IMR-90 (cell line): ENCODE measurements at regions not wholly inside any gene's neighbourhood (a gene's known extent, or its start where the extent isn't known, plus 50 kb on each side); places are given as distances from the start of the nearest gene placed in this dataset.

Experiments used
- ATAC-seq: fragments of 200-7000 bp; cut with Tn5 transposase; 2 replicates; pipeline ENCODE4 v1.9.1; 2020; ENCODE audit warnings: low read depth, mild to moderate bottlenecking, moderate library complexity
- BruUV-seq: library from RNA; stranded (reverse); fragments of 400-500 nt; replicated peaks from 2 replicates; lab custom pipeline; 2021; lab: Mats Ljungman, UMichigan
- CTCF ChIA-PET: fragments of 300-600 bp; formaldehyde crosslinking; extraction: SDS; loops from one replicate; lab custom pipeline; 2021; ENCODE audit warnings: antibody characterized with exemption; lab: Yijun Ruan, JAX
- POLR2A ChIA-PET: fragments of 300-600 bp; sonication (Branson Sonifier 250); formaldehyde crosslinking; loops from one replicate; lab custom pipeline; 2022; ENCODE audit warnings: antibody characterized with exemption; ENCODE audit not compliant: unreplicated experiment; lab: Charles Lee
- DNase-seq: peaks from one replicate; pipeline ENCODE4 v3.0.0; 2013
- H2AFZ ChIP-seq: replicated peaks from 2 replicates; pipeline ENCODE3; 2013; ENCODE audit warnings: low read length, mild to moderate bottlenecking; ENCODE audit not compliant: poor library complexity
- H2AK5ac ChIP-seq: 2 replicates; pipeline ENCODE4 v1.6.1; 2013; ENCODE audit warnings: low read depth, low read length, inconsistent platforms
- H2AK9ac ChIP-seq: replicated peaks from 2 replicates; pipeline ENCODE3; 2013; ENCODE audit warnings: mild to moderate bottlenecking, low read depth, low read length, moderate library complexity; ENCODE audit not compliant: poor library complexity
- H2BK120ac ChIP-seq: 2 replicates; pipeline ENCODE4 v1.6.1; 2013; ENCODE audit warnings: low read depth, low read length, inconsistent platforms
- H2BK15ac ChIP-seq: 3 replicates; pipeline ENCODE4 v1.6.1; 2013; ENCODE audit warnings: low read depth, low read length, inconsistent platforms
- H2BK20ac ChIP-seq: 2 replicates; pipeline ENCODE4 v1.6.1; 2013; ENCODE audit warnings: low read depth, mild to moderate bottlenecking, inconsistent platforms, low read length, moderate library complexity
- H2BK5ac ChIP-seq: 2 replicates; pipeline ENCODE4 v1.6.1; 2013; ENCODE audit warnings: mild to moderate bottlenecking, low read depth, low read length, inconsistent platforms; ENCODE audit not compliant: poor library complexity, severe bottlenecking
- H3K14ac ChIP-seq: replicated peaks from 2 replicates; pipeline ENCODE4 v1.6.1; 2013; ENCODE audit warnings: low read depth, low read length, inconsistent platforms
- H3K18ac ChIP-seq: 2 replicates; pipeline ENCODE4 v1.6.1; 2013; ENCODE audit warnings: low read depth, low read length, control low read depth
- H3K23ac ChIP-seq: 2 replicates; pipeline ENCODE4 v1.6.1; 2013; ENCODE audit warnings: low read depth, low read length, inconsistent platforms
- H3K27ac ChIP-seq: 2 replicates; pipeline ENCODE4 v1.5.1; 2013; ENCODE audit warnings: mild to moderate bottlenecking, control low read depth, low read length; ENCODE audit not compliant: insufficient read depth
- H3K27me3 ChIP-seq: 2 replicates; pipeline ENCODE4 v1.6.1; 2013; ENCODE audit warnings: low read length; ENCODE audit not compliant: control insufficient read depth, insufficient read depth
- H3K36me3 ChIP-seq: 2 replicates; pipeline ENCODE4 v1.6.1; 2013; ENCODE audit warnings: low read length, mixed read lengths; ENCODE audit not compliant: control insufficient read depth, insufficient read depth
- H3K4ac ChIP-seq: 2 replicates; pipeline ENCODE4 v1.6.1; 2013; ENCODE audit warnings: low read depth, low read length, inconsistent platforms
- H3K4me1 ChIP-seq: 2 replicates; pipeline ENCODE4 v1.6.1; 2013; ENCODE audit warnings: low read length, mixed read lengths; ENCODE audit not compliant: control insufficient read depth, insufficient read depth
- H3K4me2 ChIP-seq: 2 replicates; pipeline ENCODE4 v1.6.1; 2013; ENCODE audit warnings: low read depth, mild to moderate bottlenecking, control low read depth, low read length, moderate library complexity
- H3K4me3 ChIP-seq: 2 replicates; pipeline ENCODE4 v1.5.1; 2013; ENCODE audit warnings: low read depth, mild to moderate bottlenecking, control low read depth, low read length, moderate library complexity; ENCODE audit not compliant: insufficient read depth
- H3K56ac ChIP-seq: 2 replicates; pipeline ENCODE4 v1.6.1; 2013; ENCODE audit warnings: low read length, inconsistent platforms; ENCODE audit not compliant: insufficient read depth; ENCODE audit errors: extremely low read depth
- H3K79me1 ChIP-seq, 2 experiments: 2 replicates each; pipeline ENCODE4 v1.6.1; 2013; ENCODE audit warnings: low read length in 2 of 2, inconsistent platforms in 1 of 2, low read depth in 1 of 2
- H3K9ac ChIP-seq: 2 replicates; pipeline ENCODE4 v1.6.1; 2013; ENCODE audit warnings: low read depth, low read length, control low read depth
- H3K9me1 ChIP-seq: 2 replicates; pipeline ENCODE4 v1.6.1; 2013; ENCODE audit warnings: low read length, inconsistent platforms; ENCODE audit not compliant: insufficient read depth
- H3K9me3 ChIP-seq: 2 replicates; pipeline ENCODE4 v1.6.1; 2013; ENCODE audit warnings: low read length; ENCODE audit not compliant: control insufficient read depth, insufficient read depth
- H4K20me1 ChIP-seq: 2 replicates; pipeline ENCODE4 v1.6.1; 2013; ENCODE audit warnings: low read length, inconsistent platforms; ENCODE audit not compliant: insufficient read depth
- H4K5ac ChIP-seq: 2 replicates; pipeline ENCODE4 v1.6.1; 2013; ENCODE audit warnings: mild to moderate bottlenecking, low read depth, low read length, control low read depth
- H4K8ac ChIP-seq, 2 experiments: 2 replicates each; pipeline ENCODE4 v1.6.1; 2013; ENCODE audit warnings: low read depth in 2 of 2, low read length in 2 of 2, control low read depth in 1 of 2, inconsistent platforms in 1 of 2
- H4K91ac ChIP-seq: 2 replicates; pipeline ENCODE4 v1.6.1; 2013; ENCODE audit warnings: low read depth, low read length, inconsistent platforms; ENCODE audit not compliant: insufficient read depth
- FOS ChIP-seq: fragments of 150-350 bp; IDR thresholded peaks from 2 replicates; pipeline ENCODE4 v1.6.1; 2016; ENCODE audit warnings: low read depth, low read length
- whole genome bisulfite sequencing, 2 experiments: methylation state at CpG; one replicate each; pipeline versions ENCODE4 v1.1.5 to v1.1.7; 2013; ENCODE audit warnings: missing lambda C conversion rate in 2 of 2; ENCODE audit not compliant: insufficient read length in 1 of 2; ENCODE audit errors: extremely low coverage in 2 of 2; 5-methylcytosine and 5-hydroxymethylcytosine counted together
- dilution Hi-C: fragments of 300-500 bp; cut with HindIII; formaldehyde crosslinking; loops from one replicate; pipeline ENCODE4 v1.14.3; 2018; ENCODE audit warnings: low sequenced_read_pairs; ENCODE audit not compliant: unreplicated experiment
- in situ Hi-C: fragments of 300-500 bp; cut with MboI; formaldehyde crosslinking; loops from 3 replicates; pipeline ENCODE4 v1.14.3; 2019; ENCODE audit warnings: low sequenced_read_pairs, inconsistent platforms, mixed read lengths
- intact Hi-C: fragments of 100-400 bp; cut with micrococcal nuclease; formaldehyde crosslinking; loops from 2 replicates; pipeline ENCODE4 v1.10.0; 2022
- TF ChIP-seq, protein P1 (sequence below): fragments of 150-350 bp; IDR thresholded peaks from 2 replicates; pipeline ENCODE4 v1.6.1; 2016; ENCODE audit warnings: low read depth, mild to moderate bottlenecking, low read length, moderate library complexity, borderline replicate concordance

DNA sequence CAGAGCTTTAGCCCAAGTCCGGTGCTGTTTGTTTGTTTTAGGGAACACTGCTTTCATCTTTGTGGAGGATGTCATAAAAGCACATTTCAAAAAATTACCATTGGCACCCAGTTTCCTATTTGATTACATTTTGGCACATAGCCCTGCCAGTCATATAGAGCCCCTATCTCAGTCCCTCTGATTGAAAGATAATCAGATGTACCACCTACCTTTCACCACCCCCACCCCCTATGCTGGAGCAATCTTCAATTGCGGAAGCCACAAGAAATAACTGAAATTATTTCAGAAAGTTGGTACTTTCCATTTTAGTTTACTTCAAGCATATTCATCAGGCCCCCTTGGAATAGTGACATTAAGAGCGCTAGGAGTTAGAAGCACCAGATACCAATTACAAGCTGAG is 136.7 kb upstream of the RPL34 start:
- Histone ChIP-seq H2BK5ac (no peak overlapping the region), H3K56ac (no peak overlapping the region), H3K9me3 (no peaks in the 10 kb centered on the region), H2BK15ac (no peak overlapping the region), H3K4ac (no peak overlapping the region), H3K36me3 (no peaks in the 10 kb centered on the region), H3K23ac (no peak overlapping the region), H3K9ac (no peak overlapping the region), H3K14ac (no peak overlapping the region), H4K8ac (no peak overlapping the region), H2AK9ac (no peak overlapping the region), H3K18ac (no peak overlapping the region), H3K9me1 (no peaks in the 10 kb centered on the region), H2BK120ac (no peak overlapping the region), H3K4me2 (no peak overlapping the region), H2BK20ac (no peak overlapping the region), H4K5ac (no peak overlapping the region), H3K4me3 (no peak overlapping the region), H2AFZ (no peak overlapping the region), H3K79me1 (no peaks in the 10 kb centered on the region), H4K91ac (no peak overlapping the region), H3K27me3 (no peaks in the 10 kb centered on the region), H3K27ac (no peak overlapping the region), H3K4me1 (no peaks in the 10 kb centered on the region), H4K20me1 (no peaks in the 10 kb centered on the region), H2AK5ac (no peak overlapping the region)
- ChIA-PET POLR2A (no interaction called here), CTCF (no interaction called here)
- in situ Hi-C loops (no loop called here), dilution Hi-C loops (no loop called here), intact Hi-C loops (no loop called here)
- whole genome bisulfite sequencing, 2 experiments: no CpG with 5 or more reads among the region's 3 CpGs
- DNase-seq: no peak
- ATAC-seq: no peak
- BruUV-seq: no TSS peak
- TF ChIP-seq FOS: no peak
- TF ChIP-seq, protein P1, sequence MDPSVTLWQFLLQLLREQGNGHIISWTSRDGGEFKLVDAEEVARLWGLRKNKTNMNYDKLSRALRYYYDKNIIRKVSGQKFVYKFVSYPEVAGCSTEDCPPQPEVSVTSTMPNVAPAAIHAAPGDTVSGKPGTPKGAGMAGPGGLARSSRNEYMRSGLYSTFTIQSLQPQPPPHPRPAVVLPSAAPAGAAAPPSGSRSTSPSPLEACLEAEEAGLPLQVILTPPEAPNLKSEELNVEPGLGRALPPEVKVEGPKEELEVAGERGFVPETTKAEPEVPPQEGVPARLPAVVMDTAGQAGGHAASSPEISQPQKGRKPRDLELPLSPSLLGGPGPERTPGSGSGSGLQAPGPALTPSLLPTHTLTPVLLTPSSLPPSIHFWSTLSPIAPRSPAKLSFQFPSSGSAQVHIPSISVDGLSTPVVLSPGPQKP: no peak
